Osteocyte (in vitro differentiated cells): ENCODE measurements at regions not wholly inside any gene's neighbourhood (a gene's known extent, or its start where the extent isn't known, plus 50 kb on each side); places are given as distances from the start of the nearest gene placed in this dataset.

Experiments used
- DNase-seq: peaks from one replicate; pipeline ENCODE4 v3.0.0; 2021; ENCODE audit warnings: mixed read lengths; ENCODE audit not compliant: unreplicated experiment; ENCODE audit errors: extremely low spot score
- H3K27ac Mint-ChIP-seq: one replicate; pipeline ENCODE4 v1.8.0; 2021; ENCODE audit warnings: mild to moderate bottlenecking, mixed read lengths; ENCODE audit not compliant: unreplicated experiment
- H3K27me3 Mint-ChIP-seq: one replicate; pipeline ENCODE4 v1.8.0; 2021; ENCODE audit warnings: mixed read lengths; ENCODE audit not compliant: unreplicated experiment
- H3K36me3 Mint-ChIP-seq: one replicate; pipeline ENCODE4 v1.8.0; 2021; ENCODE audit warnings: mixed read lengths; ENCODE audit not compliant: unreplicated experiment
- H3K4me1 Mint-ChIP-seq: one replicate; pipeline ENCODE4 v1.8.0; 2021; ENCODE audit warnings: mixed read lengths; ENCODE audit not compliant: unreplicated experiment
- H3K4me3 Mint-ChIP-seq: one replicate; pipeline ENCODE4 v1.8.0; 2021; ENCODE audit warnings: mild to moderate bottlenecking, moderate library complexity, mixed read lengths; ENCODE audit not compliant: unreplicated experiment
- H3K9me3 Mint-ChIP-seq: one replicate; pipeline ENCODE4 v1.8.0; 2021; ENCODE audit warnings: mixed read lengths; ENCODE audit not compliant: unreplicated experiment
- TF ChIP-seq, protein P1 (sequence below): fragments of 200-600 bp; sonication (generic); IDR thresholded peaks from 2 replicates; pipeline ENCODE4 v1.5.0; 2021; ENCODE audit warnings: antibody characterized with exemption, mild to moderate bottlenecking, moderate library complexity

DNA sequence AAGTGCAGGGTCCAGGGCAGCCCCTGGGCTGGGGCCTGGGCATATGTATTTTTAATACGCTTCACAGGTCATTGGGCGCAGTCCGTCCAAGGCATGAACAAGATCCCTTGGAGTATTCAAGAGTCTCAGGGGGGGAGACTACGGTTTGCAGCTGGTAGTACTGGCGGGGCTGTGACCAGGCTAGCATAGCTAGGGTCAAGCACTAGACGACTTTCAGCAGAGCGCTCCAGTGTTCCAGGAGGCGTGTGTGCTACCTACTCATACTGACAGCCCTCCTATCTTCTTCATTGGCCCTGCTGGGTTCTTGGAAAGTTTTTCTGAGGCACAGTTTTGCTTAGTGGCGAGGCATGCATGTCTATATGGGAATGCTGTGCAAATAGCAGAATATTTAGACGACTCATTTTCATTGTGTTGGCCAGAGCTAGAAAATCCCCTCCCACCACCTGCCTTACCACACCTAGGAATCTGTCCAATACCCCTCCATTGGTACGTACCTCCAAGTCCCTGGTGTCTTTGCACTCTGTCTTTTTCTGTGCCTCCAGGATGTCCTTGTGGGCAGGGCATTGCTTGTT is 68.2 kb downstream of the GLI2 start:
- H3K36me3 Mint-ChIP-seq, result peaks cover 15% of the 10 kb centered on the region
- DNase-seq, result no peak
- TF ChIP-seq, protein P1, sequence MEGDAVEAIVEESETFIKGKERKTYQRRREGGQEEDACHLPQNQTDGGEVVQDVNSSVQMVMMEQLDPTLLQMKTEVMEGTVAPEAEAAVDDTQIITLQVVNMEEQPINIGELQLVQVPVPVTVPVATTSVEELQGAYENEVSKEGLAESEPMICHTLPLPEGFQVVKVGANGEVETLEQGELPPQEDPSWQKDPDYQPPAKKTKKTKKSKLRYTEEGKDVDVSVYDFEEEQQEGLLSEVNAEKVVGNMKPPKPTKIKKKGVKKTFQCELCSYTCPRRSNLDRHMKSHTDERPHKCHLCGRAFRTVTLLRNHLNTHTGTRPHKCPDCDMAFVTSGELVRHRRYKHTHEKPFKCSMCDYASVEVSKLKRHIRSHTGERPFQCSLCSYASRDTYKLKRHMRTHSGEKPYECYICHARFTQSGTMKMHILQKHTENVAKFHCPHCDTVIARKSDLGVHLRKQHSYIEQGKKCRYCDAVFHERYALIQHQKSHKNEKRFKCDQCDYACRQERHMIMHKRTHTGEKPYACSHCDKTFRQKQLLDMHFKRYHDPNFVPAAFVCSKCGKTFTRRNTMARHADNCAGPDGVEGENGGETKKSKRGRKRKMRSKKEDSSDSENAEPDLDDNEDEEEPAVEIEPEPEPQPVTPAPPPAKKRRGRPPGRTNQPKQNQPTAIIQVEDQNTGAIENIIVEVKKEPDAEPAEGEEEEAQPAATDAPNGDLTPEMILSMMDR, result no peak
- H3K27me3 Mint-ChIP-seq, result no peaks in the 10 kb centered on the region
- peaks cover 19% of the 10 kb centered on the region for H3K4me1 Mint-ChIP-seq
- no peaks in the 10 kb centered on the region for H3K9me3 Mint-ChIP-seq
- no peak overlapping the region for H3K27ac Mint-ChIP-seq
- H3K4me3 Mint-ChIP-seq, result no peak overlapping the region

DNA sequence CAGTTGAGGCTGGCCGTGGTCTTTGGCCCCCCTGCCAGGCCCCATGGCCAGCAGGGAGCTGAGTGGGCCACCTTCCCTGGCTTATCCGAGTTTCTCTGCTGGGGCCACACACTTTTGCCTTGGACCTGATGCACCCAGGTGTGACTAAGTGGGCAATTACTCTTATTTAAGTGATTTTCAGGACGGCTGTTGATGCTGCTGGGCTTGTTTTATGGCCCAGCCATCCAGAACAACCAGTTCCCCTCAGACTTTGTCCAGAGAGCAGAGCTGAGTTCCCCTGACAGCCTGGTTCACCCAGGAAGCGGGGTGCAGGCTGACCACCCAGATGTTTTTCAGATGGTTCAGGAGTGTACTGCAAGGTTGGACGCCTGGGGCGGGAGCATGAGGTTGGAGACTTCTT is 68.8 kb downstream of the GLI2 start:
- peaks cover 24% of the 10 kb centered on the region for H3K4me1 Mint-ChIP-seq
- peaks cover 15% of the 10 kb centered on the region for H3K36me3 Mint-ChIP-seq
- no peaks in the 10 kb centered on the region for H3K27me3 Mint-ChIP-seq
- no peak overlapping the region for H3K27ac Mint-ChIP-seq
- DNase-seq, result no peak
- TF ChIP-seq, protein P1, result no peak
- H3K4me3 Mint-ChIP-seq, result no peak overlapping the region
- H3K9me3 Mint-ChIP-seq, result no peaks in the 10 kb centered on the region

DNA sequence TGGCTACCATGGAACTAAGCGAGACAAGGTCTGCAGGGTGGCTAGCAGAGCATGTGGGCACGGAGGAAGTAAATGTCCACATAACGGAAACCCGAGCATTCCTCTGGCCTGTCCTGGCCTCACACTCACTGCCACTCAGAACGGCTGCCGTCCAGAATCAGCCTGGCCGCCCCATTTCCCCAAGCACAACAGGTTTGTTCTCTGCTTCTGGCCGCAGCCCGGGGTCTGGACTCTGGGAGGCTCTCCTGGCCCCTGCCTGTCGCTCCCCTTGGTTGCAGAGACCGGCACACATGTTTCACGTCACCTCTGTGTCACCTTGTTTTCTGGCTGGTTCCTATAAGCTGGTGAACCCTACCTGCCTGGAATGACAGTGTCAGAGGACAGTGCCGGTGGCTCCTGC is 69.3 kb downstream of the GLI2 start:
- Mint-ChIP-seq H3K36me3 (peaks cover 10% of the 10 kb centered on the region), H3K27me3 (no peaks in the 10 kb centered on the region), H3K4me3 (no peak overlapping the region), H3K4me1 (peaks cover 24% of the 10 kb centered on the region), H3K9me3 (no peaks in the 10 kb centered on the region), H3K27ac (no peak overlapping the region)
- TF ChIP-seq, protein P1, result no peak
- no peak for DNase-seq

DNA sequence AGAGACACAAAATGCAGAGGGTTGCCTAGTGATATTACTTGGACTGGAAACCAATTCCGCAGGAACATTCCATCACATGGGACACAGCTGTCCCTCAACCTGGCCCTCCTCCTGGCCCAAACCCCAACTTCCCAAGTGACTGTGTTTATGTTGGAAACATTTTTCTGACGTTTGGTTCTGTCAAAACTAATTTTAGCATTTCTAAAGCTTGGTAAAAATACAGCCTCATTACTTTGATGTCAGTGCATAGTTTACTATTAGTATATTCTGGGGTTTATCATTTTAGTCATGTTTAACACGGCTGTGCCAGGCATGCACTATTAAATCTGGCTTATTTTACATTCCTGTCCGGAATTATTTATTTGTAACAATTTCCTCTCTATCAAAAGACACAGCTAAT is 69.9 kb downstream of the GLI2 start:
- H3K9me3 Mint-ChIP-seq, result no peaks in the 10 kb centered on the region
- no peaks in the 10 kb centered on the region for H3K27me3 Mint-ChIP-seq
- no peak overlapping the region for H3K4me3 Mint-ChIP-seq
- peaks cover 24% of the 10 kb centered on the region for H3K4me1 Mint-ChIP-seq
- H3K36me3 Mint-ChIP-seq, result peaks cover 10% of the 10 kb centered on the region
- TF ChIP-seq, protein P1, result no peak
- H3K27ac Mint-ChIP-seq, result no peak overlapping the region
- DNase-seq, result no peak

DNA sequence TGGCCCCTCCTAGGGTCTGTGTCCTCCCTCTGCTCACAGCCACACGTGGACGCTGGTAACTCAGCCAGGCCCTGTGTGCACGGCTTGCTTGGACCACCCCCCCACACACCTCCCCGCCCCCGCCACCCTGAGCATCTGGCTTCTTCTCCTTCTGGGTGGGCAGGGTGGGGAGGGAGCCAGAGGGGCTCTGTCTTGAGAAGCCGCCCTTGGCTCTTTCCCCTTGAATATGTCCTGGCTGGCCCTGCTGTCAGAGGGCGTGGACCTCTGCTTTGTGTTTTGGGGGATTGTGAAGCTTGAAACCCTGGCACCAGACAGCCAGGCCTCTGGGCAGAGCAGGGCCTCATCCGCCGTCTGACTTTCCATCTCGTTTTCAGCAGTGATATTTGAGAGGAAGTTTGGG is 72.1 kb downstream of the GLI2 start:
- TF ChIP-seq, protein P1, result no peak
- H3K4me1 Mint-ChIP-seq, result peaks cover 14% of the 10 kb centered on the region
- no peak for DNase-seq
- no peaks in the 10 kb centered on the region for H3K27me3 Mint-ChIP-seq
- peaks cover 6% of the 10 kb centered on the region for H3K36me3 Mint-ChIP-seq
- H3K9me3 Mint-ChIP-seq, result no peaks in the 10 kb centered on the region
- no peak overlapping the region for H3K27ac Mint-ChIP-seq
- H3K4me3 Mint-ChIP-seq, result no peak overlapping the region
